ENCODE measurements at regions not wholly inside any gene's neighbourhood (a gene's known extent, or its start where the extent isn't known, plus 50 kb on each side); places are given as distances from the start of the nearest gene placed in this dataset.
"Not testable (repeated sequence)": the region's sequence is repeated elsewhere in the genome, so short reads cannot be mapped to it uniquely, and the experiment has no call there.

- H3K27me3 ChIP-seq (ENCODE audit: control insufficient read depth, insufficient read depth, low read length): no peaks in the 10 kb centered on the region
- BruUV-seq (replicated peaks): no TSS peak
- H3K36me3 ChIP-seq (ENCODE audit: control insufficient read depth, insufficient read depth, low read length): no peaks in the 10 kb centered on the region
- H3K4me3 ChIP-seq (ENCODE audit: low read depth in 2 of 2, low read length in 2 of 2): no peak overlapping the region
- ATAC-seq (no peak), DNase-seq (ENCODE audit: low read depth, low spot score) (no peak)
- in situ Hi-C loops (cut with HindIII; ENCODE audit: low pct_unique_long_range_greater_than_20kb, low sequenced_read_pairs): no loop called here
- TF ChIP-seq, protein P1, sequence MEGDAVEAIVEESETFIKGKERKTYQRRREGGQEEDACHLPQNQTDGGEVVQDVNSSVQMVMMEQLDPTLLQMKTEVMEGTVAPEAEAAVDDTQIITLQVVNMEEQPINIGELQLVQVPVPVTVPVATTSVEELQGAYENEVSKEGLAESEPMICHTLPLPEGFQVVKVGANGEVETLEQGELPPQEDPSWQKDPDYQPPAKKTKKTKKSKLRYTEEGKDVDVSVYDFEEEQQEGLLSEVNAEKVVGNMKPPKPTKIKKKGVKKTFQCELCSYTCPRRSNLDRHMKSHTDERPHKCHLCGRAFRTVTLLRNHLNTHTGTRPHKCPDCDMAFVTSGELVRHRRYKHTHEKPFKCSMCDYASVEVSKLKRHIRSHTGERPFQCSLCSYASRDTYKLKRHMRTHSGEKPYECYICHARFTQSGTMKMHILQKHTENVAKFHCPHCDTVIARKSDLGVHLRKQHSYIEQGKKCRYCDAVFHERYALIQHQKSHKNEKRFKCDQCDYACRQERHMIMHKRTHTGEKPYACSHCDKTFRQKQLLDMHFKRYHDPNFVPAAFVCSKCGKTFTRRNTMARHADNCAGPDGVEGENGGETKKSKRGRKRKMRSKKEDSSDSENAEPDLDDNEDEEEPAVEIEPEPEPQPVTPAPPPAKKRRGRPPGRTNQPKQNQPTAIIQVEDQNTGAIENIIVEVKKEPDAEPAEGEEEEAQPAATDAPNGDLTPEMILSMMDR (IDR thresholded peaks at IDR 0.05): no peak
- no peak for TF ChIP-seq REST (IDR thresholded peaks at IDR 0.05; ENCODE audit: insufficient read depth in 1 of 2, low read depth in 2 of 2, low read length in 1 of 2)
- no peak overlapping the region for H3K27ac ChIP-seq (ENCODE audit: low read length)
- peaks cover 38% of the 10 kb centered on the region for H3K9me3 ChIP-seq (ENCODE audit: control insufficient read depth, insufficient read depth, low read depth, low read length)
- ChIA-PET POLR2A (no interaction called here), CTCF (no interaction called here)
- intact Hi-C loops (cut with micrococcal nuclease; ENCODE audit: unreplicated experiment): no loop called here
- H3K4me1 ChIP-seq (ENCODE audit: control insufficient read depth, insufficient read depth, low read length): no peaks in the 10 kb centered on the region
Measured at GRCh38 chr11:130679247-130679646, 230.8 kb downstream of the ADAMTS15 start.

DNA sequence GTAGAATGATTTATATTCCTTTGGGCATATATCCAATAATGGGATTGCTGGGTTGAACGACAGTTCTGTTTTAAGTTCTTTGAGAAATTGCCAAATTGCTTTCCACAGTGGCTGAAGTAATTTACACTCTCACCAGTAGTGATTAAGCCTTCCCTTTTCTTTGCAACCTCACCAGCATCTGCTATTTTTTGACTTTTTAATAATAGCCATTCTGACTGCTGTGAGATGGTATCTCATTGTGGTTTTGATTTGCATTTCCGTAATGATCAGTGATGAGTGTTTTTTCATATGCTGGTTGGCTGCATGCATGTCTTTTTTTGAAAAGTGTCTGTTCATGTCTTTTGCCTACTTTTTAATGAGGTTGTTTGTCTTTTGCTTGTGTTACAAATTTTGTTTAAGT is 233.8 kb downstream of the SNX19 start:
- POLR2A ChIA-PET; DNase-seq (ENCODE audit: low read depth, low spot score); BruUV-seq (replicated peaks); H3K36me3 ChIP-seq (ENCODE audit: control insufficient read depth, insufficient read depth, low read length); in situ Hi-C loops (cut with HindIII; ENCODE audit: low pct_unique_long_range_greater_than_20kb, low sequenced_read_pairs); H3K27me3 ChIP-seq (ENCODE audit: control insufficient read depth, insufficient read depth, low read length); H3K27ac ChIP-seq (ENCODE audit: low read length); H3K4me1 ChIP-seq (ENCODE audit: control insufficient read depth, insufficient read depth, low read length); H3K4me3 ChIP-seq (ENCODE audit: low read depth in 2 of 2, low read length in 2 of 2); ATAC-seq; CTCF ChIA-PET; intact Hi-C loops (cut with micrococcal nuclease; ENCODE audit: unreplicated experiment): not testable (repeated sequence)
- peaks cover 41% of the 10 kb centered on the region for H3K9me3 ChIP-seq (ENCODE audit: control insufficient read depth, insufficient read depth, low read depth, low read length)

DNA sequence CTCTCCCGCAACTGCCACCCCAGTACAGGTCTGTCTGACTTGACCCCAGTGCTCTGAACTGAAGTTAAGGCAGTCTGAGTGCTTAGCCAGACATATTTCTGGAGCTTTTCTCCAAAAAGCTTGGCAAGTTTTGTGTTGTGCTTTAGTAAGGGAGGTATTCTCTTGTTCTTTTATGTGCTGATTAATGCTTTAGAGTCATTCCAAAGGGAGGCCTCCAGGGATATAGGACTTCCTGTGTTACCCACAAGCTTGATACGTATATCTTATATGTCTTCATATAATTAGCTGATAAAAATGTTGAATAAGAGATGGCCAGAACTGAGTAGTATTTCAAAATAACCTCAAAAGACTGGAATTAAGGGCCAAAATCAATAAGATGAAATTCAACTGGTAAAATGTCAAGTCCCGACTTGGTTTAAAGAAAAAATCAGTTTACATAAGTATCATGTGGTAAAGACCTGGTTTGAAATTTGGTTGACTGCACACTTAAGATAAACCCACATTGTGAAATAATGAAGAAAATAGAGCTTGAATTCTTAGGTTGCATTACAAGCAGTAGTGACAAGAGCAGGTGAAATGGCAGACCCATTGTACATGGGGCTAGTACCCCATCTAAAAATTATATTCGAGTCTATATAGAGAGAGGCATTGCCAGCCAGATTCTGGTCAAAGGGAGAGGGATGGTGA is 226.9 kb downstream of the SNX19 start:
- in situ Hi-C loops (cut with HindIII; ENCODE audit: low pct_unique_long_range_greater_than_20kb, low sequenced_read_pairs): no loop called here
- Histone ChIP-seq H3K4me3 (ENCODE audit: low read depth in 2 of 2, low read length in 2 of 2) (no peak overlapping the region), H3K27ac (ENCODE audit: low read length) (no peak overlapping the region), H3K27me3 (ENCODE audit: control insufficient read depth, insufficient read depth, low read length) (no peaks in the 10 kb centered on the region), H3K9me3 (ENCODE audit: control insufficient read depth, insufficient read depth, low read depth, low read length) (peaks cover 3% of the 10 kb centered on the region; the same call in 1 of the 2 replicates), H3K4me1 (ENCODE audit: control insufficient read depth, insufficient read depth, low read length) (no peaks in the 10 kb centered on the region), H3K36me3 (ENCODE audit: control insufficient read depth, insufficient read depth, low read length) (no peaks in the 10 kb centered on the region)
- ChIA-PET POLR2A (no interaction called here), CTCF (no interaction called here)
- intact Hi-C loops (cut with micrococcal nuclease; ENCODE audit: unreplicated experiment): no loop called here
- BruUV-seq (replicated peaks): no TSS peak
- no peak for ATAC-seq
- TF ChIP-seq TCF7L2 (IDR thresholded peaks at IDR 0.05; ENCODE audit: low read depth, low read length): no peak
- TF ChIP-seq REST (IDR thresholded peaks at IDR 0.05; ENCODE audit: insufficient read depth in 1 of 2, low read depth in 2 of 2, low read length in 1 of 2): no peak
- TF ChIP-seq, protein P1 (IDR thresholded peaks at IDR 0.05): no peak
- TF ChIP-seq POLR2AphosphoS5 (IDR thresholded peaks at IDR 0.05; ENCODE audit: low read depth, low read length): no peak
- no peak for TF ChIP-seq SIN3A (IDR thresholded peaks at IDR 0.05; ENCODE audit: borderline replicate concordance, insufficient read depth, low read depth, low read length)
- no peak for DNase-seq (ENCODE audit: low read depth, low spot score)

Measured in Panc1 (cell line).